Osteocyte (in vitro differentiated cells): ENCODE measurements at regions not wholly inside any gene's neighbourhood (a gene's known extent, or its start where the extent isn't known, plus 50 kb on each side); places are given as distances from the start of the nearest gene placed in this dataset.

ENCODE experiments used
- DNase-seq: peaks from one replicate; pipeline ENCODE4 v3.0.0; 2021; ENCODE audit warnings: mixed read lengths; ENCODE audit not compliant: unreplicated experiment; ENCODE audit errors: extremely low spot score
- H3K27ac Mint-ChIP-seq: one replicate; pipeline ENCODE4 v1.8.0; 2021; ENCODE audit warnings: mild to moderate bottlenecking, mixed read lengths; ENCODE audit not compliant: unreplicated experiment
- H3K27me3 Mint-ChIP-seq: one replicate; pipeline ENCODE4 v1.8.0; 2021; ENCODE audit warnings: mixed read lengths; ENCODE audit not compliant: unreplicated experiment
- H3K36me3 Mint-ChIP-seq: one replicate; pipeline ENCODE4 v1.8.0; 2021; ENCODE audit warnings: mixed read lengths; ENCODE audit not compliant: unreplicated experiment
- H3K4me1 Mint-ChIP-seq: one replicate; pipeline ENCODE4 v1.8.0; 2021; ENCODE audit warnings: mixed read lengths; ENCODE audit not compliant: unreplicated experiment
- H3K4me3 Mint-ChIP-seq: one replicate; pipeline ENCODE4 v1.8.0; 2021; ENCODE audit warnings: mild to moderate bottlenecking, moderate library complexity, mixed read lengths; ENCODE audit not compliant: unreplicated experiment
- H3K9me3 Mint-ChIP-seq: one replicate; pipeline ENCODE4 v1.8.0; 2021; ENCODE audit warnings: mixed read lengths; ENCODE audit not compliant: unreplicated experiment
- CTCF ChIP-seq: fragments of 200-600 bp; sonication (generic); IDR thresholded peaks from 2 replicates; pipeline ENCODE4 v1.5.0; 2021; ENCODE audit warnings: antibody characterized with exemption, mild to moderate bottlenecking, moderate library complexity

GRCh38 chr22:27583856-27584255 lies 217.7 kb downstream of the MN1 start:
- no peaks in the 10 kb centered on the region for H3K9me3 Mint-ChIP-seq

GRCh38 chr22:27585141-27585540 lies 216.4 kb downstream of the MN1 start:
- no peak for DNase-seq
- no peaks in the 10 kb centered on the region for H3K9me3 Mint-ChIP-seq
- H3K4me3 Mint-ChIP-seq = no peak overlapping the region
- H3K4me1 Mint-ChIP-seq = no peaks in the 10 kb centered on the region
- H3K27me3 Mint-ChIP-seq = no peaks in the 10 kb centered on the region
- no peak for TF ChIP-seq CTCF
- H3K36me3 Mint-ChIP-seq = no peaks in the 10 kb centered on the region
- no peak overlapping the region for H3K27ac Mint-ChIP-seq

More at GRCh38 chr22:27583856-27584255, 217.7 kb downstream of the MN1 start:
- Mint-ChIP-seq H3K27ac (no peak overlapping the region), H3K27me3 (no peaks in the 10 kb centered on the region), H3K36me3 (no peaks in the 10 kb centered on the region), H3K4me3 (no peak overlapping the region), H3K4me1 (no peaks in the 10 kb centered on the region)
- no peak for DNase-seq
- no peak for TF ChIP-seq CTCF

- H3K27me3 Mint-ChIP-seq = no peaks in the 10 kb centered on the region
- no peak overlapping the region for H3K27ac Mint-ChIP-seq
Observed at GRCh38 chr22:27588268-27588667, 213.3 kb downstream of the MN1 start.

GRCh38 chr22:27588915-27589314 lies 212.6 kb downstream of the MN1 start:
- H3K4me1 Mint-ChIP-seq = no peaks in the 10 kb centered on the region
- no peak overlapping the region for H3K4me3 Mint-ChIP-seq
- no peaks in the 10 kb centered on the region for H3K27me3 Mint-ChIP-seq
- no peak overlapping the region for H3K27ac Mint-ChIP-seq
- no peak for DNase-seq
- H3K9me3 Mint-ChIP-seq = no peaks in the 10 kb centered on the region
- TF ChIP-seq CTCF = no peak
- H3K36me3 Mint-ChIP-seq = no peaks in the 10 kb centered on the region

More at GRCh38 chr22:27588268-27588667, 213.3 kb downstream of the MN1 start:
- no peaks in the 10 kb centered on the region for H3K4me1 Mint-ChIP-seq
- H3K9me3 Mint-ChIP-seq = no peaks in the 10 kb centered on the region
- H3K36me3 Mint-ChIP-seq = no peaks in the 10 kb centered on the region
- no peak overlapping the region for H3K4me3 Mint-ChIP-seq
- TF ChIP-seq CTCF = no peak
- DNase-seq = no peak

- Mint-ChIP-seq H3K27ac (no peak overlapping the region), H3K9me3 (no peaks in the 10 kb centered on the region), H3K4me3 (no peak overlapping the region), H3K27me3 (no peaks in the 10 kb centered on the region), H3K4me1 (no peaks in the 10 kb centered on the region), H3K36me3 (no peaks in the 10 kb centered on the region)
- no peak for TF ChIP-seq CTCF
- no peak for DNase-seq
Observed at GRCh38 chr22:27591060-27591459, 210.5 kb downstream of the MN1 start.
